T-helper 2 cell treated with Interferon-gamma antibody and Interleukin-4, amounts not matched to agents 5 μg/mL and 100 μg/mL, for 36 hours (primary cell): ENCODE measurements at regions not wholly inside any gene's neighbourhood (a gene's known extent, or its start where the extent isn't known, plus 50 kb on each side); places are given as distances from the start of the nearest gene placed in this dataset.
"Not testable (repeated sequence)": the region's sequence is repeated elsewhere in the genome, so short reads cannot be mapped to it uniquely, and the experiment has no call there.

ENCODE experiments used
- DNase-seq: peaks from one replicate; pipeline ENCODE4 v3.0.0; 2021; ENCODE audit warnings: low spot score
- H3K27ac Mint-ChIP-seq: one replicate; pipeline ENCODE4 v1.8.0; 2021; ENCODE audit warnings: mild to moderate bottlenecking, mixed read lengths
- H3K27me3 Mint-ChIP-seq: one replicate; pipeline ENCODE4 v1.8.0; 2021; ENCODE audit warnings: low read depth, mixed read lengths
- H3K36me3 Mint-ChIP-seq: one replicate; pipeline ENCODE4 v1.8.0; 2021; ENCODE audit warnings: low read depth, mixed read lengths
- H3K4me1 Mint-ChIP-seq: one replicate; pipeline ENCODE4 v1.8.0; 2021; ENCODE audit warnings: low read depth, mixed read lengths
- H3K4me3 Mint-ChIP-seq: one replicate; pipeline ENCODE4 v1.8.0; 2022; ENCODE audit warnings: mild to moderate bottlenecking, moderate library complexity, mixed read lengths
- H3K9me3 Mint-ChIP-seq: one replicate; pipeline ENCODE4 v1.8.0; 2021; ENCODE audit warnings: mixed read lengths

DNA sequence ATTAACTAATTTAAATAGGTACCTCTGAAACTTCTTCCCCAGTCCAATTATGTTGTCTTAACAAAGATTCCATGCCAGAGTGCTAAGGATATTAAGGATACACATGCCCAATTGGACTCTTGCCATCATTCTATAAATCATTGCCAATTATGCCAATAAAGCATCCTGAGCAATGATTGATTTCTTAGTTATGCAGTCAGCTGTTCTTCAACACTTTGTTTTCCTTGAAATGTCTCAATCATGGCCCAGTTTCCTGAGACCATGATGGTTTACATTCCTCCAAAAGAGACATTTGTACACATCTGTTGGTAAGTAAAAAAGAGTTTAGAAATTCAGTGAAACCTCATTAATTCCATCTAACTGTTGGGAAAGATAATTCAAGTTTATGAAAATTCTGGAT is 180.4 kb upstream of the PKN2 start:
- Mint-ChIP-seq H3K27ac (no peak overlapping the region), H3K9me3 (no peaks in the 10 kb centered on the region)

DNA sequence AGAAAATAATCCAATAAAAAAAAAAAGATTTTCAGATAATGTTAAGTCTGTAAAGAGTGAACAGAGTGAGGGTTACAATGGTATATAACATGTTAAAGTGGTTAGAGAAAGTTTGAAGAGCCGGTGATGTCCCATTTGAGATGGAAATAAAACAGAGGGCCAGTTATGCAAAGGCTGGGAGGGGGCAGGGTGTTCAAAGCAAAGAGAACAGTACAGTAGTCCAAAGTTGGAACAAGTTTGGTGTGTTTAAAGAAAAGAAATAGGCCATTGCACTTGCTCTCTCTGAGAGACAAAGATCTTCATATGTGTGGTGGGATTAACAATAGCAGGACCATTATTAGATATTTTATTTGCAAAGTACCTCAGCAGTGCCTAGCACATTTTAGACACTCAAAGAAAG is 179.5 kb upstream of the PKN2 start:
- Mint-ChIP-seq H3K9me3 (no peaks in the 10 kb centered on the region), H3K4me1 (no peaks in the 10 kb centered on the region), H3K36me3 (no peaks in the 10 kb centered on the region), H3K27me3 (no peaks in the 10 kb centered on the region), H3K4me3 (no peak overlapping the region), H3K27ac (no peak overlapping the region)
- no peak for DNase-seq

More for the DNA sequence above, 180.4 kb upstream of the PKN2 start:
- Mint-ChIP-seq H3K4me3 (no peak overlapping the region), H3K36me3 (no peaks in the 10 kb centered on the region), H3K27me3 (no peaks in the 10 kb centered on the region), H3K4me1 (no peaks in the 10 kb centered on the region)
- DNase-seq = no peak

DNA sequence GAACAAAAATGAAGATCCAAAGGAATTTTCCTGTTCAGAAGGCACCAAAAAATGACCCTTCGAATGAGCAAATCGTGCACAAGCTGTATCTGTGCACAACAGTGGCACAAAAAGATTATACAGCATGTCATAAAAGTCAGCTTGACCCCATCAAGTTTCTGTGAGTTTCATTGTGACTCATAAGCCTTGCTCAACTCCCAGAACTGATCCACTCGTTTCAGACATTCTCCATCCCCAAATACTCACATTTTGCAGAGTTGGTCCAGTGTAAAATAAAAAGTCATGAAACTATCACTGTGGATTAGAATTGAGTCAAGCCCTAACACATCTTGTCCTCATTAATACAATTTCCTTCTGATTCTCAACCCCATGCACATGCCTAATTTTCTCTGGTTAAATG is 174.7 kb upstream of the PKN2 start:
- no peak overlapping the region for H3K4me3 Mint-ChIP-seq
- DNase-seq = no peak
- H3K9me3 Mint-ChIP-seq = no peaks in the 10 kb centered on the region
- H3K27ac Mint-ChIP-seq = no peak overlapping the region
- H3K27me3 Mint-ChIP-seq = peaks cover 3% of the 10 kb centered on the region
- H3K36me3 Mint-ChIP-seq = no peaks in the 10 kb centered on the region
- H3K4me1 Mint-ChIP-seq = no peaks in the 10 kb centered on the region

DNA sequence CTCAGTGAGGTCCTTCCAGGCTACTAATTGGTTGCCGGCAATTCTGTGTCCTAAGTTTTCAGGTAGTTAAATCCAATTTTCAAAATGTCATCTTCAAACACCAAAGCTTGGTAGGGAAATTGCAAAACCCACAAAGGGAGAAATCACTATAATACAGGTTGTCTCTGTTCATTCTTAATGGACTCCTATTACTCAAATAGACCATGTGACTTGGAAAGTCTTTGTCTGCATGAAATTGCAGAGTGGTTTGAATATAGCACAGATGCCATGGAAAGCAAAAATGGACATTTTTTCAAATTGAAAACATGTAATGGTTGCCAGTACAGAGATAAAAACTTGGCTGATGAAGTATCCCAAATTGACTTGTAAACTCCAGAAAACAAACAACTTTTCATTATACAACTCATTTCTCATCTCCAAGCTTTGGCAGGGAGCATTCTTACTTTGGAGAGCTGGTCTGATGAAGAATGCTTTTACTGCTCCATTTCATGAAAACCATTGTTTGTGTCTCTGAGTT is 169.5 kb upstream of the PKN2 start:
- no peak overlapping the region for H3K4me3 Mint-ChIP-seq
- no peaks in the 10 kb centered on the region for H3K36me3 Mint-ChIP-seq
- DNase-seq = no peak
- H3K9me3 Mint-ChIP-seq = no peaks in the 10 kb centered on the region
- H3K27me3 Mint-ChIP-seq = peaks cover 3% of the 10 kb centered on the region
- H3K4me1 Mint-ChIP-seq = no peaks in the 10 kb centered on the region
- no peak overlapping the region for H3K27ac Mint-ChIP-seq

DNA sequence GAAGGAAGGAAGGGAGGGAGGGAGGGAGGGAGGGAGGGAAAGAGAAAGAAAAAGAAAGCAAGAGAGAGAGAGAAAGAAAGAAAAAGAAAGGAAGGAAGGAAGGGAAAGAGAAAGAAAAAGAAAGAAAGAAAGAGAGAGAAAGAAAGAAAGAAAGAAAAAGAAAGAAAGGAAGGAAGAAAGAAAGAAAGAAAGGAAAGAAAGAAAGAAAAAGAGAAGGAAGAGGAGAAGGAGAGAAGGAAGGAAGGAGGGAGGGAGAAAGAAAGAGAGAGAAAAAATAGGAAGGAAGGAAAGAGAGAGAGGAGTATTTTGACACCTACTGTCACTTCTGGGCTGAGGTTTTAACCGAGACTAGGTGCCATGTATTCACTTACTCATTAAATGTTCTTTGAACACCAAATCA is 166.6 kb upstream of the PKN2 start:
- H3K27me3 Mint-ChIP-seq, H3K4me3 Mint-ChIP-seq, DNase-seq, H3K4me1 Mint-ChIP-seq, H3K36me3 Mint-ChIP-seq, H3K9me3 Mint-ChIP-seq, H3K27ac Mint-ChIP-seq: not testable (repeated sequence)

DNA sequence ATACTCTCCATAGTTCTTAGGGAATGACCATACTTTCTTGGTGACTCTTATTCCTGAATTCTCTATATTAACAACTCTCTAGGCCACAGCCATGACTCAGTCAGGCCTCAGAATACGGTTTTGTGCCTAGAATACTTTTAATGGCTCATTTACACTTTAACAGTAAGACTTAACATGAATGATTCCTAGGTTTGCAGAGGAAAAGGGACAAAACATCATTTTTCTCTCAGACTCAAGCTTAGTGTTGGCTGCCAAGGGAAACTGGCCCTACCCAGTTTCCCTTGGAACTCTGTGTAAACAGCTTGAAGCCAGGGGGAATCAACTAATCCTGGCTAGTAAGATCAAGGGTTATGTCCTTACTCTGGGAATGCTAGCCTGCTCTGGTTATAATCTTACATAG is 164.9 kb upstream of the PKN2 start:
- H3K4me3 Mint-ChIP-seq = no peak overlapping the region
- DNase-seq = no peak
- no peak overlapping the region for H3K27ac Mint-ChIP-seq
- H3K27me3 Mint-ChIP-seq = no peaks in the 10 kb centered on the region
- H3K36me3 Mint-ChIP-seq = no peaks in the 10 kb centered on the region
- H3K9me3 Mint-ChIP-seq = no peaks in the 10 kb centered on the region
- no peaks in the 10 kb centered on the region for H3K4me1 Mint-ChIP-seq

DNA sequence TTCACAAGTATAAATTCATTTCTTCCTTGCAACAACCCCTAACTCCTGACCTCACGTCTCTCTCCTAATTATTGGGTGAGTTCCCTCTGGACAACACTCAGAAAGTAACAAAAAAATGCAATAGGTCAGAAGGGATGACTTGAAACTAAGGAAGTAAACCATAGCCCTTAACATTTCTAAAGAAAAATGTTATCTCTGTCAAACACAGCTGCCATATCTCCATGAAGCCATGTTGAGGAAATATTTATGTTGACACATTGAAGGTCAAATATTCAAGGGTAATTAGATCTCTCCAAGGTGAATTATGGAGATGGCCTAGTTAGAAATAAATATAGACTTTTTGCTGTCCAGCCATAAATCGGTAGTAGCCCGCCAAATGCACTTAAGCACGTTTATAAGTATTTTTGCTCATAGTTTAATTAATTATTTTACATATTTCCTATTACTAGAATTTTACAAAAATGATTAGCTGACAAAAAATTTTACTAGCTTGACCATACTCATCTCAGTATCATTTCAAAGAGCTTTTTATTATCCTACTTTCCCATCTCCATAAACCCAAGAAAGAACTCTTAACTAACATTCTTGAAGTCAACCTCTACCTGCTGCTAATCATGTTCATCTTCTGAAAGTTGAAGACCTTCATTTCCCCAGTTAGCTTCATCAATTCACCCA is 160.1 kb upstream of the PKN2 start:
- Mint-ChIP-seq H3K36me3 (no peaks in the 10 kb centered on the region), H3K27ac (no peak overlapping the region), H3K27me3 (no peaks in the 10 kb centered on the region), H3K4me3 (no peak overlapping the region), H3K4me1 (no peaks in the 10 kb centered on the region), H3K9me3 (no peaks in the 10 kb centered on the region)
- no peak for DNase-seq

DNA sequence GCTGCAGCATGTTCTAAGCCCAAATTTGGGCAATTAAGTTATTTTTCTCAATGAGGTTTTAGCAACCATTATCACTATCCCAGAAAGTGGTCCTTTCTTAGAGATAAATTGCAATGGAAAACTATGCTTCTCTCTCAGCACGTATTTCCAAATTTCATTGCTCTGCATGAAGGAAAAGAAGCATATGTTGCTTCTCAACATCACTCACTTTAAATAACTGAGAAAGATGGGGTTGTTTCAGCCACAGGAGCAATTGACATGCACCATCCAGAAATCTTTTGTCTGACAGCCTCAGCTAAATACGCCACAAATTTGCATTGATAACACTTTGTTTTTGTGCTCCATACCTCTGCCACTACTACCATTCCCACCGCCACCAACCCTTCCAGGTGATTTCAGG is 157.6 kb upstream of the PKN2 start:
- H3K27ac Mint-ChIP-seq = no peak overlapping the region
- no peaks in the 10 kb centered on the region for H3K4me1 Mint-ChIP-seq
- H3K36me3 Mint-ChIP-seq = no peaks in the 10 kb centered on the region
- no peaks in the 10 kb centered on the region for H3K9me3 Mint-ChIP-seq
- H3K27me3 Mint-ChIP-seq = no peaks in the 10 kb centered on the region
- no peak overlapping the region for H3K4me3 Mint-ChIP-seq
- DNase-seq = no peak

DNA sequence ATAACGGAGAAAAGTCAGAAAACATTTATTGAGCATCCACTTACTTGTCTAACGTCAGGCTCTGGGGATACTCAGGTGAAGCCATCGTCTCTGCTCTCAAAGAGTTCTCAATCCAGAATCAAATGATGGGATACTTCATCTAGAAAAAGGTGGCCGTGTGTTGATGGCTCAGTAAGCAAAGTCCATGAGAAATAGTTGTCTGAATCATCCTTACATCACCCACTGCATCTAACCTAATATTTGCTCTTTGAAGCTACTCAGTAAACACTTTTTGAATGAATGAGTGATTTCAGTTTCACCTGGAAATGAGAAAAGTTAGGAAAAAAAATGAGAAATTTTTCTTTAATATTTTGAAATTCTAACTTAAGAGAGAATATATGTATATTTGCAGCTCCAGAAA is 155.3 kb upstream of the PKN2 start:
- no peak for DNase-seq
- H3K36me3 Mint-ChIP-seq = no peaks in the 10 kb centered on the region
- H3K27me3 Mint-ChIP-seq = no peaks in the 10 kb centered on the region
- H3K27ac Mint-ChIP-seq = no peak overlapping the region
- H3K4me3 Mint-ChIP-seq = no peak overlapping the region
- no peaks in the 10 kb centered on the region for H3K4me1 Mint-ChIP-seq
- no peaks in the 10 kb centered on the region for H3K9me3 Mint-ChIP-seq

DNA sequence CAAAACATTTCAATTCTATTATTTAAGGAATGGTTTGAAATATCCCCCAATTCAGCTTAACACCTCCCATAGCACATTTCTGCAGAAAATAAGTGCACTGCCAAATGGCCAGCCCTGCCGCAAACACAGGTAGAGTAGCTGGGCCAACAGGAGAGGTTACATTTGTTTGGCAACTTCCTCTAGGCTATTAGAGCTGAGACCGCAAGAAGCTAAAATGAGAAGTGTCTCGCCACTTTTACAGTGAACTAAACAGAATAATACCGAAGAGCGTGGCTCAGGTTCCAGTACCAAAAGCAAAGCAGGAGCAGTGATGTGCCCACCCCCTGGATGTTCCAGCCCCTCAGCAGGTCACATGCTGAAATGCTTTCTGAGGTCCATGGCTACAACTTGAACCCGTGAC is 154.5 kb upstream of the PKN2 start:
- Mint-ChIP-seq H3K27me3 (no peaks in the 10 kb centered on the region), H3K4me1 (no peaks in the 10 kb centered on the region), H3K4me3 (no peak overlapping the region), H3K27ac (no peak overlapping the region), H3K9me3 (no peaks in the 10 kb centered on the region), H3K36me3 (no peaks in the 10 kb centered on the region)
- DNase-seq = no peak

DNA sequence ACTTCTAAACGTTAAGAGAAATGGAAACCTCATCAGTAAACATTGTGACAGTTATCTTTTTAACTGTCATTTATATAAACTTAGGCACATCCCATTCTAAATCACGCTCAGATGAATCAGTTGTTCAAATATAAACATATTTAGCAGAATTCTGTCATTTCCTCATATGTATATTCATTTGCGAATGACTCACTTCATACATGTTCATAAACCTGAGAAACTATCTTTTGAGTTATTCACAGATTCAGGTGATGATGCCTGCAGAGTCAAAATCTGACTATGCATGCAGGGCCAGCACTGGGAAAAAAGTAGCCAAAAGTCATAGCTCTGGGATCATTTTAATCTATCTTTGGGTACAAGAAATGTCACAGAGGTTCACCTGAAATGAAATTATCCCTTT is 153.8 kb upstream of the PKN2 start:
- DNase-seq = no peak
- Mint-ChIP-seq H3K27ac (no peak overlapping the region), H3K4me1 (no peaks in the 10 kb centered on the region), H3K4me3 (no peak overlapping the region), H3K9me3 (no peaks in the 10 kb centered on the region), H3K36me3 (no peaks in the 10 kb centered on the region), H3K27me3 (no peaks in the 10 kb centered on the region)

DNA sequence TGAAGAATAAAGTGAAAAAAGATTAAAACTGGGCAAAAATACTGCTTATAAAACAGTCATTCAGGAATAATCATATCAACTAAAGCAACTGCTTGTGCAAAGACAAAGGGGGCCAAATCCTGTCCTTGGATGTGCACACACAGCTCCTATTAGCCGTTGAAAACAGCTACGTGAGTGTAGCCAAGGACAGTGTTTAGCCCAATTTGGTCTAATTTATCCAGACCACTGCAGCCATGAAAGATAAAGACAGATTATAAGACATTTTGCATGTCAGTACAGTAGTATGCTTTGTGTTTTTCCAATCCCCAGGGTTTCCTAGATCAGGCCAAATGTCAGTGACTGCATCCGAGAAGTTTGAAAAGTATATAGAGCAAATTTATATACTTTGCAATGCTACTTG is 146.3 kb upstream of the PKN2 start:
- H3K27me3 Mint-ChIP-seq = no peaks in the 10 kb centered on the region
- H3K27ac Mint-ChIP-seq = no peak overlapping the region
- no peak for DNase-seq
- H3K36me3 Mint-ChIP-seq = no peaks in the 10 kb centered on the region
- H3K4me1 Mint-ChIP-seq = no peaks in the 10 kb centered on the region
- no peaks in the 10 kb centered on the region for H3K9me3 Mint-ChIP-seq
- H3K4me3 Mint-ChIP-seq = no peak overlapping the region

DNA sequence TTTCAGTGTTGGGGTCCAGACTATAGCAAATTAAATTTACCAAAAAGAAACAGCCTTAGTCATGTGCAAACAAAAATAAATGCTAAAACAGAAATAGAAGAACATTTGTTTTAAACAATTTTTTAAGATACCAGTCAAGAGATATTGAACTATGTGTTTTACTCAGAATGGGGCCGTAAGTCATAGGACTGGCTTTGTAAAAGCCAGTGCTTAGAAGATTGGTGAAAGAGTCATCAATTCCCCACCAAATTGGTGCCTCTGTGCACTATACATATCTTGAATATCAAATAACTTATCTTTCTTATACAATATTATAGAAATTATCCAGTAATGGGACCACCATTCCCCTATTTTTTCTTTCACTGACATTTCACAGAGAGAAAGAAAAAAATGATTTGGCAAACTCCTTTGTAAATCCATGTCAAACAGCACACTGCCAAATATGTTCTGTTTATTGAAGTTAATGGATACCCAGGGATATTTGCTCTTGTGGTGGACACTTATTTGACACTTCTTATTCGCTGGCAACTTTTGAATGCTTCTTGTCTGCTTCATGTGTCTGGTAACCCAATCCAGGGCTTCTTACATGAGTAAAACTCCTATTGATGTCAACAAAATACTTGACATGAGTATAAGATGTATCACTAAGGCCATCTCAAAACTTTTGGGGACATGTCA is 145.7 kb upstream of the PKN2 start:
- Mint-ChIP-seq H3K27me3 (no peaks in the 10 kb centered on the region), H3K4me1 (no peaks in the 10 kb centered on the region), H3K27ac (no peak overlapping the region)

DNA sequence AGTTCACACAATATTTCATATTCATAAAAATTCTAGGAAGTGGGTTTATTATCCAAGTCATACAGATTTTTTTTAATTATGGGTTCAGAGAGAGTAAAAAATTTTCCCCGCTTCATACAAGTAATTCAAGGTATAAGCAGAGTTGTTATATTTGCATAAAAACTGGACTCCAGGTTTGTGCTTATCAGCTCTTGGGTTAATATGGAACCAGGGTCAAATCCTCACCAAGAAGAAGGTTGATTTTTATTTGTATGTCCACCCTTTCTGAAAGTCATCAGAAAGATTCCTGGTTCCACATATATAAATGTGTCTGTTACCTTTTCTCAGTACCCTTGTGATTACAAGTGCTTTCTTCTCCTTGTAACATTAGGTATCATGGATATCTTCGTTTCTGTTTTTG is 143.8 kb upstream of the PKN2 start:
- H3K9me3 Mint-ChIP-seq = no peaks in the 10 kb centered on the region
- no peak for DNase-seq
- H3K36me3 Mint-ChIP-seq = no peaks in the 10 kb centered on the region
- no peaks in the 10 kb centered on the region for H3K27me3 Mint-ChIP-seq
- H3K4me1 Mint-ChIP-seq = no peaks in the 10 kb centered on the region
- H3K27ac Mint-ChIP-seq = no peak overlapping the region
- H3K4me3 Mint-ChIP-seq = no peak overlapping the region

More for the DNA sequence above, 145.7 kb upstream of the PKN2 start:
- Mint-ChIP-seq H3K36me3 (no peaks in the 10 kb centered on the region), H3K4me3 (no peak overlapping the region), H3K9me3 (no peaks in the 10 kb centered on the region)
- no peak for DNase-seq

DNA sequence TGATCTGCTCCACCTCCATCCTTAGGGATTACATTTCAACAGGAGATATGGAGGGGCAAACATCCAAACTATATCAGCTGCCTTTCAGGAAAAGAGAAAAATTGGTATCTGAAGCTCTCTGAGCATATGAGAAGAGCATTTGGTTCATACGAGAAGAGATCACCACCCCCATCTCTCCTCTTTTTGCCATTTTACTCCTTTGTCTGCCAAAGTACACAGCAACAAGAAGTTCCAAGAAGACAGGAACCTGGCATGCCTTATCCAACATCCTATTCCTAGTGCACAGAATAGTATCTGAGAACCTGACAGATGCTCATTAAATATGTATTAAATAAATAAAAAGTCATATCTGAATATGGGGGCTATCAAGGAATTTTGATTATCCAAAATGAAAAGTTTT is 142.5 kb upstream of the PKN2 start:
- no peaks in the 10 kb centered on the region for H3K9me3 Mint-ChIP-seq
- DNase-seq = no peak
- no peaks in the 10 kb centered on the region for H3K36me3 Mint-ChIP-seq
- H3K27ac Mint-ChIP-seq = no peak overlapping the region
- H3K27me3 Mint-ChIP-seq = no peaks in the 10 kb centered on the region
- no peak overlapping the region for H3K4me3 Mint-ChIP-seq
- H3K4me1 Mint-ChIP-seq = no peaks in the 10 kb centered on the region
